Natural killer cell treated with Interleukin-12 subunit alpha and Interleukin-12 subunit beta and Interleukin-15 and Interleukin-18, amount 100 ng/mL, for 72 hours (primary cell): ENCODE measurements at regions not wholly inside any gene's neighbourhood (a gene's known extent, or its start where the extent isn't known, plus 50 kb on each side); places are given as distances from the start of the nearest gene placed in this dataset.
"Not testable (repeated sequence)": the region's sequence is repeated elsewhere in the genome, so short reads cannot be mapped to it uniquely, and the experiment has no call there.

Source experiments
- ATAC-seq, 2 donors: fragments of 150-1000 bp; cut with Tn5 transposase in 1 of 2; sonication (Bioruptor Pico), chemical (Tn5 transposase) in 1 of 2; 2 replicates each; pipeline ENCODE4 v1.10.0; 2021
- DNase-seq: peaks from one replicate; pipeline ENCODE4 v3.0.0; 2022; ENCODE audit warnings: low spot score
- H3K27ac Mint-ChIP-seq, 2 donors: 1 replicate in 1 of 2; 2 replicates in 1 of 2; pipeline ENCODE4 v1.8.0; 2022; ENCODE audit warnings: mixed read lengths in 2 of 2, mild to moderate bottlenecking in 1 of 2, moderate library complexity in 1 of 2
- H3K27me3 Mint-ChIP-seq, 2 donors: 1 replicate in 1 of 2; 2 replicates in 1 of 2; pipeline ENCODE4 v1.8.0; 2022; ENCODE audit warnings: mixed read lengths in 2 of 2
- H3K36me3 Mint-ChIP-seq: one replicate; pipeline ENCODE4 v1.8.0; 2022; ENCODE audit warnings: mixed read lengths
- H3K4me1 Mint-ChIP-seq, 2 donors: 1 replicate in 1 of 2; 2 replicates in 1 of 2; pipeline ENCODE4 v1.8.0; 2022; ENCODE audit warnings: low read depth in 2 of 2, mixed read lengths in 2 of 2, mild to moderate bottlenecking in 1 of 2
- H3K4me3 Mint-ChIP-seq: one replicate; pipeline ENCODE4 v1.8.0; 2022; ENCODE audit warnings: mixed read lengths
- H3K9me3 Mint-ChIP-seq: 2 replicates; pipeline ENCODE4 v1.8.0; 2022; ENCODE audit warnings: mixed read lengths

DNA sequence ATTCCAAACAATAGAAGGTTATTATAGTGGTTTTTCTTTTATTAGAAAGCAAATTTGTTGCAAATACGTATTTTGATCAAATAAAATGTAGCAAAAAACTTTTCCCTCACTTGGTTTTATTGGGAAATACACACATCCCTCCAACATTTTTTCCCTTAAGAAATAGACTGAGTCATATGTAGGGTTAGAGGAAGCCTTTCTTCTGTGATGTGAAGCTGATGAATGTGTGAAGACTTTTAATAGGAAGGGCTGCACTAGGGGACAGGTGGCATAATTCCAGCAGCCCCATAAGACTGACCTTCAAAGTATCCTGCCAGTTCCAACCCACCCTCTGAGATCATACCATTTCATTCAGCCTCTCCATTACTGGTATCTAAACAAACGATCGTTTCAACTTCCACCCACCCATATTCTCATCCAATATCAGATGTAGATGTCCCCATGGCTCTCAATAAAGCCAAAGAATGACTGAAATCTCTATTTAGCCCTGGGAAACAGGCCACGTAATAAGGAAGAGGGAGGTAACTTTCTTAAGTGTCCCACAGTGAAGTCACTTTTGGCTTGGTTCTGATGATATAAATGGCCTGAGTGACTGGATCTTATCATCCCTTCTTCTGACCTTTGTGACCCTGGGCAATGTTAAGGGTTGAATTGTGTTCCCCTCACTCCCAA, 64.7 kb upstream of the LPAR1 start:
- H3K4me1 Mint-ChIP-seq = no peaks in the 10 kb centered on the region
- H3K27ac Mint-ChIP-seq = no peak overlapping the region
- H3K4me3 Mint-ChIP-seq = no peak overlapping the region
- peaks cover 4% of the 10 kb centered on the region for H3K9me3 Mint-ChIP-seq
- no peaks in the 10 kb centered on the region for H3K27me3 Mint-ChIP-seq
- no peaks in the 10 kb centered on the region for H3K36me3 Mint-ChIP-seq
- DNase-seq (no peak), ATAC-seq (no peak)

DNA sequence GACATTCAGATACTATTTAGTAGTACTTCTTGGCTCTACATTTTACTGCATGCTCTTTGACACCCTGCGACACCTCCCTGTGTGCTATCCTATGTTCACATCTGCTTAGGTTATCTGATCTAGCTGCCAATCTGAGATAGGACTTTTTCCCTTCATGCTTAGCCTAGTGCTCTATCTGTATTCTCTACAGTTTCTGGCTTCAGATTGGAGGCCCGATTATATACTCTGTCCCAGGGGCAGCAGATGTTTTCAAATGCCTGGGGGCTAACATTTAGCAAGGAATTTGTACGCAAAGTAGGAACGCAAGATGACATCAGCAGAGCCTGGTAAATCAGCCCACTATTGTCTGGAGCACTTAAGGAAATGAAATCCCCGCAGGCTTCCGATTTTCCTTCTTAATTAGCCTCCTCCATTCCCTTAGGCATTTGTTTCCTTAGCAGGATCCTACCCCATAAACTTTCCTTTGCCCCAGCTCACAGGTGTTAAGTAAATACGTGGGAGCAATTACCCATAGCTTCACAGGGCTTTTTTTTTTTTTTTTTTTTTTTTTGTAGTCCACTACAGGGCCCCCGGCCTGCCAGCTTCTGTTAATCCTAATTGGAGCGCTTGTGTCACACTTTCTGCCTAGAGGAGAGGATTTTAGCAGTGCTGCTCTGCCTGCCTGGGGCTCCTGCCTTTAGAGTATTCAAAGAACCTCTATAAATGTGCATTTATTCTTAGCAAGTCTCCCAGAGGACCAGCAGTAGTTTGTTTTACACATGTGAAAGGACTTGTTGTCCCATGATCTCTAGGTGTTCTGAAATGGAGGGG, 61.1 kb upstream of the LPAR1 start:
- no peak overlapping the region for H3K27ac Mint-ChIP-seq
- peaks cover 4% of the 10 kb centered on the region for H3K9me3 Mint-ChIP-seq
- no peak overlapping the region for H3K4me3 Mint-ChIP-seq
- ATAC-seq (no peak), DNase-seq (no peak)
- H3K36me3 Mint-ChIP-seq = no peaks in the 10 kb centered on the region
- H3K4me1 Mint-ChIP-seq = no peaks in the 10 kb centered on the region
- peaks cover 0 to 3% of the 10 kb centered on the region in 2 donors for H3K27me3 Mint-ChIP-seq

DNA sequence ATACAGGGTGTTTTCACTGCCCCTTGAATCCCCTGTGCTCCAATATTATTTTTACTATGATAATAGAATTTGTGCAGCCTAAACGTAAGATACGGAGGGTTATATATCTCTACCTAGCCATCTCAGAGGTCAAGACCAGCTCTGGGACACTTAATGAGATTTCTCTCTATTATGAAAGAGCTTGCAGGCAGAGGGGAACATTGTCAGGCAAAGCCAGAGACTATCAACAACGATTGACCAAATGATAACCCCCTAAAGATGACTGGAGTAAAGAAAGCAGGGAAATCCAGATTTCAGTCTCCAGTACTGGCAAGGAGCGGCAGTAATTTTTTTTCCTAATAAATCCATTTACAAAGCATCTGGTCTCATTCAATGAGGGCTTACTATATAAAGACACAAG, 59.8 kb upstream of the LPAR1 start:
- ATAC-seq (no peak), DNase-seq (no peak)
- H3K36me3 Mint-ChIP-seq = no peaks in the 10 kb centered on the region
- no peak overlapping the region for H3K4me3 Mint-ChIP-seq
- peaks cover 0 to 4% of the 10 kb centered on the region in 2 donors for H3K27me3 Mint-ChIP-seq
- no peaks in the 10 kb centered on the region for H3K4me1 Mint-ChIP-seq
- peaks cover 4% of the 10 kb centered on the region for H3K9me3 Mint-ChIP-seq
- no peak overlapping the region for H3K27ac Mint-ChIP-seq

DNA sequence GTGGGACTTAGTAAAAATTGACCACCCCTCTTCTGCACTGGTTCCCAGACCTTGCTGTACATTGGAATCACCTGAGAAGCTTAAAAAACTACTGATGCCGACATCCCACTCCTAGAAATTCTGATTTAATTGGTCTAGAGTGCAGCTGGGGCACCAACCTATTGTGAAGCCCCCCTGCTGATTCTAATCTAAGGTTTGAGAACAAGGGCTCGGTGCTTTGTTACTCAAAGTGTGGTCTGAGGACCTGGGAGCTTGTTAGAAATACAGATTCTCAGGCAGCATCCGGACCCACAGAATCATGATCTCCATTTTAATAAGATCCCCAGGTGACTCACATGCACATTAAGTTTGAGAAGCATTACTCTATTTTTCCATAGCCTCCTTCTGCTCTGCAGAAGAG, 57.8 kb upstream of the LPAR1 start:
- ATAC-seq = no peak
- no peak for DNase-seq
- Mint-ChIP-seq H3K4me1 (no peaks in the 10 kb centered on the region), H3K27me3 (peaks cover 0 to 5% of the 10 kb centered on the region in 2 donors), H3K27ac (no peak overlapping the region), H3K4me3 (no peak overlapping the region), H3K36me3 (no peaks in the 10 kb centered on the region), H3K9me3 (no peaks in the 10 kb centered on the region)

DNA sequence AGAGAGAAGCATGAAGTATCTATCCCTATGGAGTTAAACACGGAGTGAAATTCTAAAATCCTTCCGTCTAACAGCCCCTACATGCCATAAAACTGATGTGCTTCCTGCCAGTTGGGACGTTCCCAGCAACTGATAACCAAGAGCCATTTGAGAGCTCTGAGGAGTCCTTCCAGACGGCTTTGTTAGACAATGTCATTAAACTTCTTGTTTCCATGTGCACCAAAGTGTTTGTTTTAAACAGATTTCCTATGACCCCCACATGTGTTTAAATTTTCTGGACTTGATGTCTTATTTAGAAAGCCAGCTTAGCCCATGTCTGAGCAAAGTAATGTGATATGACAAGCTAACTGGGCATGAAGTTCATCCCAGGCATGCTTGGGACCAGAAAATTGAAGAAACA, 57.2 kb upstream of the LPAR1 start:
- H3K9me3 Mint-ChIP-seq = no peaks in the 10 kb centered on the region
- no peaks in the 10 kb centered on the region for H3K4me1 Mint-ChIP-seq
- DNase-seq (no peak), ATAC-seq (no peak)
- no peaks in the 10 kb centered on the region for H3K36me3 Mint-ChIP-seq
- peaks cover 0 to 5% of the 10 kb centered on the region in 2 donors for H3K27me3 Mint-ChIP-seq
- H3K27ac Mint-ChIP-seq = no peak overlapping the region
- no peak overlapping the region for H3K4me3 Mint-ChIP-seq

DNA sequence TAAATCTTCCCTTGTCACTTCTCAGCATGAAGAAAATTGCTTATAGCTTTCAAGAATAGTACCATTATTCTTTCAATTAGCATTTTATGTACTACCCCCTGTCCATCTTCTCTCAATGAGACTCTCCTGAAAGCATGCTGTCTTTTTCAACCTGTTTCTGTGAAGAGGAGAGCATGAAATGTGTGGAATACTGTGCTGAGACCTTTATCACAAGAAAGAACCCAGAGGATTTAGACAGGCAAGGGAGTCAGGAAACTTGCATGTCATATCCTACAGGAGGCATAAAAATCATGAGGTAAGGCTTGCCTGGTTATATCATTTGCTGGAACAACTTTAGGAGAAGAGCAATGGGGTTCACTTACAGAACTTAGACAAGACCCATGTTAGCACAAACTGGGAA, 56.7 kb upstream of the LPAR1 start:
- Mint-ChIP-seq H3K4me3 (no peak overlapping the region), H3K36me3 (no peaks in the 10 kb centered on the region), H3K9me3 (no peaks in the 10 kb centered on the region), H3K4me1 (no peaks in the 10 kb centered on the region), H3K27me3 (peaks cover 0 to 5% of the 10 kb centered on the region in 2 donors), H3K27ac (no peak overlapping the region)
- ATAC-seq (no peak), DNase-seq (no peak)

DNA sequence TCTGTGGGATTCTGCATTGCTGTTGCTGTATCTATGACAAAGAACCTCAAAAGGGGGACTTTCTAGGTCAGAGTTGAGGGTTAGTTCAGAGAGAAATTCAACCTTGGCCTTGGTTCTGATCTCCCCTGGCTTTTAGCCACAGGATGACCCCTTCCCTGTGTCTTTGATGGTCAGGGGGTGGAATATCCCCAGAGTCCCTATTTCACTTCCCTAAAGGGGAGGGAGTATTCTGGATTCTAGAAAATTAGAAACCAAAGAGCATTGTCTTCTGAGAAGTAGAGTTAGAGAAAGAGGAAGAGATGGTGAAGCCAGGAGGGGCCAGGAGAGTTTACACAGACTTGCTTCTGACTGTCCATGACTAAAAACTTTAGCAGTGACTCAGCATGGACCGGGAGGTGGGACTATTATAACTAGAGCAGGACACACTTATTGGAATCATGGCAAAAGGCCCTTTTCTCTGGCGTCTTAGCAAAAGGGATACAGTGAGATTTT, 56.2 kb upstream of the LPAR1 start:
- Mint-ChIP-seq H3K27me3 (peaks cover 0 to 5% of the 10 kb centered on the region in 2 donors), H3K27ac (no peak overlapping the region), H3K4me3 (no peak overlapping the region), H3K9me3 (no peaks in the 10 kb centered on the region), H3K4me1 (no peaks in the 10 kb centered on the region), H3K36me3 (no peaks in the 10 kb centered on the region)
- DNase-seq (no peak), ATAC-seq (no peak)

DNA sequence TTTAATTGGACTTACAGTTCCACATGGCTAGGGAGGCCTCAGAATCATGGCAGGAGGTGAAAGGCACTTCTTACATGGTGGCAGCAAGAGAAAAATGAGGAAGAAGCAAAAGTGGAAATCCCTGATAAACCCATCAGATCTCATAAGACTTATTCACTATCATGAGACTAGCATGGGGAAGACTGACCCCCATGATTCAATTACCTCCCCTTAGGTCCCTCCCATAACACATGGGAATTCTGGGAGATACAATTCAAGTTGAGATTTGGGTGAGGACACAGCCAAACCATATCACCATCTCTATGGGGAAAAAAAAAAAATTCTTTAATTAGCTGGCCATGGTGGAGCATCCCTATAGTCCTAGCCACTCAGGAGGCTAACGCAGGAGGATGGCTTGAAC, 53.9 kb upstream of the LPAR1 start:
- not testable (repeated sequence) for ATAC-seq, H3K27ac Mint-ChIP-seq, H3K4me3 Mint-ChIP-seq, H3K36me3 Mint-ChIP-seq, H3K9me3 Mint-ChIP-seq, DNase-seq, H3K27me3 Mint-ChIP-seq, H3K4me1 Mint-ChIP-seq
